IPS-18c (cell line): ENCODE measurements at regions not wholly inside any gene's neighbourhood (a gene's known extent, or its start where the extent isn't known, plus 50 kb on each side); places are given as distances from the start of the nearest gene placed in this dataset.

Experiments
- H3K4me3 ChIP-seq: 2 replicates; pipeline ENCODE4 v1.7.0; 2013; ENCODE audit warnings: low read depth, mild to moderate bottlenecking, low read length, moderate library complexity; ENCODE audit not compliant: insufficient read depth
- H3K9me3 ChIP-seq: one replicate; pipeline ENCODE4 v1.6.1; 2013; ENCODE audit warnings: mild to moderate bottlenecking, low read length, moderate library complexity; ENCODE audit not compliant: control insufficient read depth, insufficient read depth

DNA sequence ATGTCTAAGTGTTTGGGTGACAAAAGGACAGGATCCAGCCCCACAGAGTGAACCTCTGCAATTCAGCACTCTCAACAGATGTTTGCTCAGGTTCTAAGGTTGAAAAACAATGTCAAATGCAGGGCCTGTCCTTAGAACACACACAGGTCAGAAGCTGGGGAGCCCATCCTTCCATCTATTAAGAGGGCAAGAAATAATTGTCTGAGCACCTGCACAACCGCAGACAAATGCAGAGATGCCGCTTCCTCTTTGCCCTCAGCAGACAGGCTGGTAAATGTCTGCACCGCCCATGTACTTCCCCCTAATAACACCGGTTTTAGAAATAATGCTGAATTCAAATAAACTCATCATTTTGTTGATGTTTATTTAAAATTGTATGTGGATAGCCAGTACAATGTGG, 414.5 kb upstream of the ADAMTS16 start:
- Histone ChIP-seq H3K9me3 (no peaks in the 10 kb centered on the region), H3K4me3 (no peak overlapping the region)

DNA sequence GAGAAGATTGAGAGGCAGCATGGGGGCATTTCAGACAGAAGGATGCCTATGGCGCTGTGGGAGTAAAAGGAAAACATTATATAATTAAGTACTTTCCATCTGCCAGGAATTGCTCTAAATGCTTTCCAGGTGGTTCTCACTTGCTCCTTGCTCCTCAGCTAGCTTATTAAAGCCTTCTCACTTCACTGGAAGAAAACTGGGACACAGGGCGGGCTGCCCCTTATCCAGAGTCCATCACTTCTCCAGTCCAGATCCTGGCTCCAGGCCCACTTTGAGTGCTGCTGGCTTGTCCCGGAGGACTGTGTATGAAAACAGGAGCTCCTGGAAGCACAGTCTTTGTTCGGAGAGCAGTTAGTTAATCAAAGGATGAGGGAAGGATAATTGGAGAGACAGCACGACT, 409.9 kb upstream of the ADAMTS16 start:
- Histone ChIP-seq H3K4me3 (no peak overlapping the region), H3K9me3 (no peaks in the 10 kb centered on the region)

DNA sequence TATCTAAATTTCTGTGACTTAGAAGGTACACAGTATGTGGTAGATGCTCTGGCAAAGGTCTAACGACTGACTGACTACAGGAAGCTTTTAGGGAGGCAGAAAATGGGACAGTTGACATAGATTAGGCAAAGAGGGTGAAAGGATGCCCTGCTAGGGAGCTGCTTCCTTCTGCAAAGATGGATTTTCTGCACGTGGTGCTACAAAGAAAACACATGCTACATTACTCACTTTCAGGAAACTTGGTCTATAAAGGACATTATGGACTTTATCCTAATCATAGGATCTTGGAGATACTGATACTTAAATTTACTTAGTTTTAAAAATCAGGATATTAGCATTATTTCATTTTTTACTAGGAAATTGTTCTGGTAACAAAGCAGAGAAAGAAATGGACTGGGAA, 405.8 kb upstream of the ADAMTS16 start:
- Histone ChIP-seq H3K4me3 (no peak overlapping the region), H3K9me3 (no peaks in the 10 kb centered on the region)

DNA sequence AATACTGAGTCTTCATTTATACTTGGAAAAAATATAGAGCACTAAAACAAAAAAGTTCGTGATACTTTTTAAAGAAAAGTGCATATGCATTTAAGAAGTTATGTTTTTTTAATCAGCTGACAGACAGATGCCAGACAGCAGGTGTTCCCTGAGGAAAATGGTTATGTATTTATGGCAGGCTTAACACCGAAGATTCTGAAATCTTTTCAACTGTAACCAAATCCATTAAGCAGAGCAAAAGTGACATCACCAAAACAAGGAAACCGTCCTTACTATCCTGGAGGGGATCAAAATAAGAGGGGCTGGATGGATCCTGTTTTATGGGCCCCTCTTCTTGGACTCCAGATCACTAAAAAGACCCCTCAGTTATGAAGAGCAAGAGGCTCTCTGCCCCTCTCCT, 404.9 kb upstream of the ADAMTS16 start:
- Histone ChIP-seq H3K4me3 (no peak overlapping the region), H3K9me3 (no peaks in the 10 kb centered on the region)

DNA sequence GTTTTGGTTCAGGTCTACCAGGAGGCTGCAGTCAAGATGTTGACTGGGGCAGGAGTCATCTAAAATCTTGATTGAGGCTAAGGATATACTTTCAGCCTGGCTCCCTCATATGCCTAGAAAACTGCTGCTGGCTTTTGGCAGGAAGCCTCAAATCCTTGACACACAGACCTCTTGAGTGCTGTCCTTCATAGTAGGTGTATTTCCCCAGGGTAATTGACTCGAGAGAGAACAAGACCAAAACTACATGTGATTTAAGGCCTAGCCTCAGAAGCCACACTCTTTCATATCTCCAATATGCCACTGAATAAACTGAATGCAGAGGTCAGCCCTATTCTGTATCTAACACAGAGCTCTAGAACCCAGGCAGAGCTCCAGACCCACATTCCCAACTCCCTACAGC, 402.3 kb upstream of the ADAMTS16 start:
- Histone ChIP-seq H3K9me3 (no peaks in the 10 kb centered on the region), H3K4me3 (no peak overlapping the region)

DNA sequence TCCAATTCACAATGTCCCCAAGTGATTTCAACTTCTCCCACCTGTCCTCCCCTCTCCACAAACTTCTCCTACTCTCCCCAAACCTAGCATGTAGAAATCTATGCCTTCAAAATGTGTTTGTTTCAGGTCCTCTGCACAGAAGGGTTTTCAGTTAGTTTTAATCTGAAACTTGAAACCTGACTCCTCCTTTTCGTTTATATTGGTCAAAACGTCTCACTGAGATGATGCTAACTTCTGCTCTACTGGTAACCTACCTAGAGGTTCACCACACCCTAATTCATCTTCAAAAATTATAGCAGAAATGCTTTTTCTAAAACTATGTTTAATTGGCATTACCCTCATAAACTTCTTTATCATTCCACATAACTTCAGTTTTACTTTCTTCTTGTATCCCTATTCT, 401.8 kb upstream of the ADAMTS16 start:
- Histone ChIP-seq H3K9me3 (no peaks in the 10 kb centered on the region), H3K4me3 (no peak overlapping the region)

DNA sequence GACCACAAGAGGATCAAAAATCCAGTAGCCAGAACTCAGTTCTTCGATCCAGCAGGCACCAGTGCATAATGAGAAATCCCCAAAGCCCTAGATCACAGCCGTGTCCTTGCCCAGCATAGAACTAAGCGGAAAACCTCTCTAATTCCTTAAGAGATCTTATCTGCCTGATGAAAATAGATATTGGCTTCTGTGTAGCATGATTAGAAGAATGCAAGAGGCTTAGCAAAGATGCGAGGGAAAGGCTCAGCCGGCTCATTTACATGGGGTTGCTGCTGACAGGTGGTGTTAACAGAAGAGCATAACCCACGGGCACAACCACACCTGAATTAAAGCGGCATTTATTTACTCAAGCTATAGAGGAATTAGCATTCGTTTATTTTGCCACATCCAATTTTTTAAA, 400.0 kb upstream of the ADAMTS16 start:
- Histone ChIP-seq H3K4me3 (no peak overlapping the region), H3K9me3 (no peaks in the 10 kb centered on the region)

DNA sequence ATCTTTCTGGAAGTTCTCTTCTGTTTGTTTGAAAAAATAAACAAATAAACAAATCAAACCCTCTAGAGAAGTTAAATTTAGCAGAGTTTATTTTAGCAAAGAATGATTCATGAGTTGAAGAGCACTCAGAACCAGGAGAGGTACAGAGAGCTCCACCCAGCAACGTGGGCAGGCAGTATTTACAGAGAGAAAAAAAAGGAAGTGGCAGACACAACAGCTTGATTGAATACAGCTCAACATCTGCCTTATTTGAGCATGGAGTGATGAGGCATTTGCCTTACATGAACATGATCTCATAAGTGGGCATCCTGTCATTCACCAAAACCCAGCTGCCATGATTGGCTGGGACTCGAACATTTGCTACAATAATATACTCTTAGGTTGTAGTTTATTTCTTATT, 381.6 kb upstream of the ADAMTS16 start:
- Histone ChIP-seq H3K9me3 (no peaks in the 10 kb centered on the region), H3K4me3 (no peak overlapping the region)

DNA sequence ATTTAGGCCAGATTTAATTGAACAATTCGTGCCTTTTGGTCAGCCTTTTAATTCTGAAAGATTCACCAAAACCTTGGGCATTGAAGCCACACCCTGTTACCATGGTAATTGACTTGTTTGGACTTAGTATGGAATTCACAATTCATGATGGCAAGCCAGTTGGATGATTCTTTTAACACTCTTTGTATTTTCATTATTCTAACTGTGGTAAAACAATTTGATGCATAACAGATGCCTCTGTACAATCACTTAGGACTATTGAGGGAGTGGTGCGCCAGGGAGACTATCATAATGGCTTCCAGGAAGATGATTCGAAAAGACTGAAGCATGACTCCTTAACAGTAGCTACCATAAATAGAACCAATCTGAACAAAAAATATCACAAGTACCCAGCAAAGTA, 381.1 kb upstream of the ADAMTS16 start:
- H3K9me3 ChIP-seq = no peaks in the 10 kb centered on the region

DNA sequence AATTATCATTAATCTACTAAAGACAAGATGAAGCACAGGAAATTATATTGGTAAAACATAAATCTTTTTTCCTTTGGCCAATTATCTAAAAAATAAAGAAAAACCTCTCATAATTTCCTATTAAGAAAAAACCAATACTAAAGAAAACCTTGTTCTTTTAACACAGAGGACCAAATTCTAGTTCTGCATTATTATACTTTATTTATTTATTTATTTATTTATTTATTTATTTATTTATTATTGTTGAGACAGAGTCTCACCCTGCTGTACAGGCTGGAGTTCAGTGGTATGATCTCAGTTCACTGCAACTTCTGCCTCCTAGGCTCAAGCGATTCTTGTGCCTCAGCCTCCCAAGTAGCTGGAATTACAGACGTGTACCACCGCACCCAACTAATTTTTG, 377.8 kb upstream of the ADAMTS16 start:
- H3K4me3 ChIP-seq = no peak overlapping the region
- H3K9me3 ChIP-seq = no peaks in the 10 kb centered on the region

More for the DNA sequence above, 381.1 kb upstream of the ADAMTS16 start:
- no peak overlapping the region for H3K4me3 ChIP-seq

DNA sequence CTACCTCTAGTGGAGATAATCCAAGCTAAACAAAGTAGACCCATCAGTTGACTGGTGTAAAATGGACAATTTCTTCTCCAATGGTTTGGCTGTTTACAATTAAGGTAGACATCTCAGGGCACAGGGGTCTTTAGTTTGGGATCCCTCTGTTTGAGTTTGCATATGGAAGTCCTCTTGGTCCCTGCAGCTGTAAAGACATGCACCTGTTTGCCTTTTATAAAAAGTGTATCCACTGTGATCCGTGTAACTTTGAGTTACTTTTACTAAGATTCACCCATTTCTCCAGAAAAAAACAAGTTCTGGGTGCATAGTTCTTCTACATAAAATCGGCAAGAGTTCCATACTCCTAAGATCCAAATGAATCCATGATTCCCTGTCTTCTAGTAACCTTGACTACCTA, 374.7 kb upstream of the ADAMTS16 start:
- no peaks in the 10 kb centered on the region for H3K9me3 ChIP-seq
- no peak overlapping the region for H3K4me3 ChIP-seq

DNA sequence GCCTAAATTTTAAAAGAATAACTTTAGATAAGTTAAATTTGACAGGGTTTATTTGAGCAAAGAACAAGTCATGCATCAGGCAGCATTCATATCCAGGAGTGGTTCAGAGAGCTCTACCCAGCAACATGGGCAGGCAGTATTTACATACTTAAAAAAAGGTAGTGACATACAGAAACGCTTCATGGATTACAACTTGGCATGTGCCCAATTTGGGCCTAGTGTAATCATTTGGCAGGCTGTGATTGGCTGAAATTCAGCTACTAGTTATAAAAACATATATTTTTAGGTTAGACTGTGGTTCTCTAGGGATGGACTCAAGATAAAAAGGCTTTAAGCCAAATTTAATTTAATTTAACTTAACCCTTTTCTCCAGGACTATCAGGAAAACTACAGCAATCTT, 374.0 kb upstream of the ADAMTS16 start:
- no peak overlapping the region for H3K4me3 ChIP-seq
- H3K9me3 ChIP-seq = no peaks in the 10 kb centered on the region

DNA sequence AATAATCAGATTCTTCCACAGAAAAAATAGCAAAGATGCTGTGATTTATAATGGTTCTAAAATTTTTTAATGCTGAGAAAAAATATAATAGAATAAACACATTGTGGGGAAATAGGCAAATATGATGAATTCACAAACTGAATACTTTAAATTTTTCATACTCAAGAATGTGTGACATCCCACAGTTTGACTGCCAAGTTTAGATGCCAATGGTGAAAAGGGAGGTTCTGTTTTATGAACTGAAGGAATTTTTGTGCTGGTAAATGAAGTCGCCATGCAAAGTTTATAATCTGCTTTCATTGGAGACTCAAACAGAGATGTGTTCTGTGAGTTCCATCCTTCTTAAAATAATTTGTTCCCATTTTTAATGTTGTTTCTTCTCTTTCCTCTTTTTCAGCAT, 367.5 kb upstream of the ADAMTS16 start:
- Histone ChIP-seq H3K4me3 (no peak overlapping the region), H3K9me3 (no peaks in the 10 kb centered on the region)

DNA sequence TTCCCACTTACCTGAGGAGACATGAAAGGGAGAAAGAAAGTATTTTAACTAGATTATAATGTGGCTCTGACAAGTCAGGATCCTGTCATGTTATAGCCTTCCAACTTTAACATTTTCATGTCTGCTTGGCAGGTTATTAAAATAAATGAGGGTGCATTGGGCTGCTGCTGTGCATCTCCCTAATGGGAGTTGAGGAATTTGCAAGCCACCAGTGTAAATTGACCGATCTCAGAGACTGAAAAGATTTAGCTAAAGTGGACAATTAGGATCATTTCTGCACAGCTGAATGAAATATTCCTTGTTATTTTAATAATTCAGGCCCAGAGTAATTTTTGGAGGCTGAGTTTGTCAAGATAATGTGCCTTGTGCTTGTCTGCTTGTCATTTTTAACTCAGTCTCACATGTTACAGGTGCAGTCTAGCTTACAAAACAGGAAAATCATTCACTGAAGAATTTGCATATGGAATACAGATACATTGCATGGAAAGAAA, 366.3 kb upstream of the ADAMTS16 start:
- no peaks in the 10 kb centered on the region for H3K9me3 ChIP-seq

DNA sequence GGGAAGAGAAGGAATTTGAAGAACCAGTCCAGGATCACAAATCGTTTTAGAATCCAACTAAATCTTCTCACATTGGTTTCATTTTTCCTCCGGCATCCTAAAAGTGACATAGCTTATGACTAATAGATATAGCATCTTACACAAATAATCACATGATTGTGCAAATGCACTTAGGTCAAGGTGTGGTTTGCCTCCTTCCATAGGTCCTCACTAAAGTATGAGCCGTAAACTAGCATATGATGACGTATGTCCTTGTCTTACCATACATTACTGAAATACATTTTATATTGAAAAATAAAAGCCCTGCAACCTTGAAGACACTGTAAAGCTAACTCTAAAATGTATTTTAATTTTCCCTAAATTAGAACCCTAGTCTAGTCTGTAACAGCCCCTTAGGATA, 362.7 kb upstream of the ADAMTS16 start:
- Histone ChIP-seq H3K9me3 (no peaks in the 10 kb centered on the region), H3K4me3 (no peak overlapping the region)

More for the DNA sequence above, 366.3 kb upstream of the ADAMTS16 start:
- H3K4me3 ChIP-seq = no peak overlapping the region

DNA sequence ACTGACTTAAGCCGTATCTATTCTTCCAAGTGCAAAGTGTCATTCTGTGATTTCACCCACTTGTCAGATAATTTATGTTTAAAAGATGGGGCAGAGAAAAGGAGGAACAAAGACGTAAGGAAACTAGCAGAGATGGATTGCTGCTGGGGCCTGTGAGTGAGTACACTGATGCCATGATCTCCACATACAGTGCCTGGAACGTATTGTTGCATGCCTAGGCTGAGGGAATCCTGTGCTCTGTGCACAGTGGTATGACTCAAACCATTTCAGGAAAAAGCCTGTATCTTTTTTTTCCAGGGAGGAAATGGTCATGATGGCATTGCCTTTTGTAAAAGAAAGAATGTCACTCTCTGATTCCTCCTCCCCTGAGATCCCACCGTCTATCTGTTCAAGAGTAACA, 359.5 kb upstream of the ADAMTS16 start:
- no peak overlapping the region for H3K4me3 ChIP-seq
- H3K9me3 ChIP-seq = no peaks in the 10 kb centered on the region

DNA sequence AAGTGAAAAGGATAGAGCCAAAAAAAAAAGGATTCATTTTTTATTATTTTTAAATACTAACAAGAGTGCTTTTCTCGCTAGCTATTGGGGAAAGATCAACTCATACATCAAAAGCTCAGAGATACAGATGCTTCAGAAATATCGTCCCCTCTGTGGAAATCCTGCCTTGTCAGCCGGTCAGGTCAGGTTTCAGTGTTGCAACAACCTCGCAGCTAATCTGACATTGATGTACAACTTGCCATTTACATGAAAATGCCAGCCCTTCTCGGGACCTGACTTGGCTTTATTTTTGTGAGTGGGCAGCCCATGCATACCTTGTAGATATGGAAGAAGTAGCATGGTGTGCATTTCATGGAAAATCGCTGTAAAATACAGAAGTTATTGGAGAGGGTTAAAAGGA, 358.8 kb upstream of the ADAMTS16 start:
- Histone ChIP-seq H3K9me3 (no peaks in the 10 kb centered on the region), H3K4me3 (no peak overlapping the region)

DNA sequence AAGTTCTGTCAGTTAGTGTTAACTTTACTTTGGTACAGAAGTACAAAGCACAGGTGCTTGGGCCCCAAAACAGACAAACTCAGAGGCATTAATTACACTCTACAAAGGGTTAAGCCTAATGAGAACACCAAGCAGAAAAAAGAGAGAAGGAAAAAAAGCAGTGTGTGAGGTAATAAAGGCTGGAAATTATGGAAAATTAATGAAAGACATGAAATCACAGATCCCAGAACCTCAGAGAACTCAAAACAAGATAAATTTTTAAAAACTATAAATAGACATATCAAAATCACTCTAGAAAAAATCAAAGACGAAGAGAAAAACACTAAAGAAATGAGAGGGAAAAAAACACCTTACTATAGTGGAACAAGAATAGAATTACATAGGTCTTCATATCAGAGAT, 354.2 kb upstream of the ADAMTS16 start:
- no peak overlapping the region for H3K4me3 ChIP-seq
- H3K9me3 ChIP-seq = no peaks in the 10 kb centered on the region

DNA sequence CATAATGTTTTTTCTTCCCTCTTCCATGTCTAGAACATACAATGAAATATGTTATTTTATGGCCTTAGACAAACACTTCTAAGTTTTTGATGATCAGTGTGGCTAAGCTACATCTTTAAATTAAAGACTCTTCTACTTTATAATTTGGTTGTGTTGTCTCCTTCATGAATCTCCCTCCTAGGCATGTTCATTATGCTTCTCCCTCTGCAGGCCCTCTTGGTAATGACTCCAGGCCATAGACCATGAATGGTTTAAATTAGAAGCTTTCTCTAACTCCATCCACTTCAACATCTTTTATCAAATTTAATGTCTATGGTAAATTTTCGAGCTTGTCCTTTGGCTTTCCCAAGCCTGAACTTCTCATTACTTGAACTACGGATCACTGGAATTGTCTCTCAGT, 342.7 kb upstream of the ADAMTS16 start:
- Histone ChIP-seq H3K9me3 (no peaks in the 10 kb centered on the region), H3K4me3 (no peak overlapping the region)

DNA sequence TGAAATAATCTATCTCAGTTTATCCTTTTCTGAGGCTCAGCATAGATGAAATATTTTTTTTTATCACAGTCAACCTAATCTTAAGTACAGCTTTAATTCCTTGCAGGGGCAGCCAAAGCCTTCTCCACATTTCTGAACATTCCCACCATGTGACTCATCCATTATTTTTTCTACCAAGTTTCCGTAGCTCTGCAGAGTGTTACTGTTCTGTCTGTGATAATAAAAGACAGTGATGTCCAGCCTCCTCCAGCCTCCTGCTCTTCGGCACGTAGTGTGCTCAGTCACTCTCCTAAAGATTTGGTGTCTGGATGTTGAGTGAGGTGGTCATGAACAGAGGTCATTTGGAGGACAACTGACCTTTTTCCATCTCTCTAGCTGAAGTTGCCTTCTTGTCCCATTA, 338.1 kb upstream of the ADAMTS16 start:
- H3K4me3 ChIP-seq = no peak overlapping the region
- no peaks in the 10 kb centered on the region for H3K9me3 ChIP-seq
